ENCODE measurements at regions not wholly inside any gene's neighbourhood (a gene's known extent, or its start where the extent isn't known, plus 50 kb on each side); places are given as distances from the start of the nearest gene placed in this dataset.

- H3K23me2 ChIP-seq (ENCODE audit: low read depth, low read length) = no peaks in the 10 kb centered on the region
- no peak overlapping the region for H3K56ac ChIP-seq (replicated peaks; ENCODE audit: insufficient read length, low read depth, low read length)
- DNase-seq (ENCODE audit: low read depth in 1 of 2, low spot score in 2 of 2) = no peak
- no peak overlapping the region for H2BK12ac ChIP-seq (ENCODE audit: low read depth, low read length)
- H3K9me3 ChIP-seq (ENCODE audit: insufficient read depth in 2 of 2, low read depth in 1 of 2, low read length in 1 of 2) = peaks cover 0 to 3% of the 10 kb centered on the region in 2 experiments; a peak in 1 of 4 replicates
- no peak overlapping the region for H3K4me2 ChIP-seq (ENCODE audit: insufficient read depth in 1 of 2, low read depth in 2 of 2, low read length in 2 of 2)
- H3K4me3 ChIP-seq (ENCODE audit: extremely low read depth in 1 of 4, insufficient read depth in 2 of 4, low read depth in 3 of 4, low read length in 4 of 4) = no peak overlapping the region
- TF ChIP-seq MAFK (IDR thresholded peaks at IDR 0.05; ENCODE audit: low read depth, low read length) = no peak
- TF ChIP-seq KDM5A (IDR thresholded peaks at IDR 0.05; ENCODE audit: low read length) = no peak
- TF ChIP-seq PHF8 (conservative IDR thresholded peaks at IDR 0.05; ENCODE audit: low read depth, low read length) = no peak
- no peak overlapping the region for H4K5ac ChIP-seq (ENCODE audit: insufficient read length, low read depth, low read length)
- H4K91ac ChIP-seq (replicated peaks; ENCODE audit: insufficient read length, low read length) = no peak overlapping the region
- H3K4ac ChIP-seq (replicated peaks; ENCODE audit: insufficient read length, low read depth, low read length) = no peak overlapping the region
- H3K23ac ChIP-seq (ENCODE audit: insufficient read length) = no peak overlapping the region
- H2AFZ ChIP-seq (ENCODE audit: low read length) = no peak overlapping the region
- no peak overlapping the region for H2BK15ac ChIP-seq (ENCODE audit: low read length)
- ChIA-PET CTCF (ENCODE audit: partially characterized antibody) (no interaction called here), POLR2A (ENCODE audit: partially characterized antibody) (no interaction called here)
- H3K79me1 ChIP-seq (ENCODE audit: low read depth, low read length) = no peaks in the 10 kb centered on the region
- H3K27ac ChIP-seq (ENCODE audit: low read depth, low read length) = no peak overlapping the region
- H4K8ac ChIP-seq (ENCODE audit: extremely low read depth, insufficient read depth, low read length) = no peak overlapping the region
- no peak overlapping the region for H2BK5ac ChIP-seq (ENCODE audit: low read depth, low read length)
- no peak overlapping the region for H2AK5ac ChIP-seq (ENCODE audit: low read depth, low read length)
- H2BK20ac ChIP-seq (ENCODE audit: low read length) = no peak overlapping the region
- no peak for FAIRE-seq
- H3K14ac ChIP-seq (ENCODE audit: insufficient read length) = no peak overlapping the region
- no peak overlapping the region for H3K9ac ChIP-seq (replicated peaks in 1 of 4; ENCODE audit: extremely low read depth in 1 of 4, low read depth in 3 of 4, low read length in 3 of 4)
- no peak overlapping the region for H3K18ac ChIP-seq (ENCODE audit: extremely low read depth, low read length)
- H3K79me2 ChIP-seq (ENCODE audit: control insufficient read depth in 1 of 2, insufficient read depth in 2 of 2, low read length in 2 of 2) = no peaks in the 10 kb centered on the region
- 84% methylated on average over 4 of the region's 4 CpGs; no CpG with 5 or more reads in 1 of the 2 experiments for WGBS, 2 experiments (ENCODE audit: extremely low coverage in 1 of 2, insufficient coverage in 1 of 2, insufficient read length in 1 of 2, insufficient replicate concordance in 2 of 2, low coverage in 1 of 2, low lambda C conversion rate in 2 of 2, missing lambda C conversion rate in 1 of 2)
- H4K20me1 ChIP-seq (replicated peaks in 1 of 2; ENCODE audit: control insufficient read depth in 1 of 2, insufficient read depth in 2 of 2, low read length in 2 of 2) = no peaks in the 10 kb centered on the region
- H3K4me1 ChIP-seq (replicated peaks in 1 of 4; ENCODE audit: control insufficient read depth in 3 of 4, insufficient read depth in 4 of 4, low read length in 3 of 4) = no peaks in the 10 kb centered on the region
- no peaks in the 10 kb centered on the region for H3K27me3 ChIP-seq (replicated peaks in 1 of 4; ENCODE audit: control insufficient read depth in 3 of 4, extremely low read depth in 1 of 4, insufficient read depth in 3 of 4, low read length in 3 of 4)
- H2BK120ac ChIP-seq (replicated peaks; ENCODE audit: low read depth, low read length) = no peak overlapping the region
- no peaks in the 10 kb centered on the region for H3K36me3 ChIP-seq (ENCODE audit: control insufficient read depth in 2 of 4, insufficient read depth in 4 of 4, low read length in 3 of 4)
Observed at GRCh38 chr3:111366515-111366914, 175.5 kb upstream of the CD96 start.

Measured in H1 (cell line).